ENCODE measurements at regions not wholly inside any gene's neighbourhood (a gene's known extent, or its start where the extent isn't known, plus 50 kb on each side); places are given as distances from the start of the nearest gene placed in this dataset.

DNA sequence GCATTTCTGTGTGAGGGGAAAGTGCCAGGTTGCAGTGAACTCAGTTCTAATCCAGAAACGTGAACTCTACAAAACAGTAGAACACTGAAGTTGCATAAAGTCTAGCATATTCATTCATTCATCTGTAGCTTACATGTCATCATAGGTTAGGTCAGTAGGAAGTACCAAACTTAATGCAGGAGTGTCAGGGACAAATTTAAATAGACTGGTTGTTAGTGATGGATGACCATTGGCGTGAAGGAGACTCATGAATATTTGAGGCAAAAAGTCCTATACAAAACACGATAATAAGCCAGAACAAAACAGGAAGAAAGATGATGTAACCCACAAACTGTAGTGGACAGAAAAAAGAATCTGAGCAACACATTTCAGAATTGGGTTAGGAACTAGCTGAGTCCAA lies 592.8 kb upstream of the PCDH10 start:
- no peak for TF ChIP-seq POLR2A (IDR thresholded peaks at IDR 0.05)
- TF ChIP-seq, protein P1, sequence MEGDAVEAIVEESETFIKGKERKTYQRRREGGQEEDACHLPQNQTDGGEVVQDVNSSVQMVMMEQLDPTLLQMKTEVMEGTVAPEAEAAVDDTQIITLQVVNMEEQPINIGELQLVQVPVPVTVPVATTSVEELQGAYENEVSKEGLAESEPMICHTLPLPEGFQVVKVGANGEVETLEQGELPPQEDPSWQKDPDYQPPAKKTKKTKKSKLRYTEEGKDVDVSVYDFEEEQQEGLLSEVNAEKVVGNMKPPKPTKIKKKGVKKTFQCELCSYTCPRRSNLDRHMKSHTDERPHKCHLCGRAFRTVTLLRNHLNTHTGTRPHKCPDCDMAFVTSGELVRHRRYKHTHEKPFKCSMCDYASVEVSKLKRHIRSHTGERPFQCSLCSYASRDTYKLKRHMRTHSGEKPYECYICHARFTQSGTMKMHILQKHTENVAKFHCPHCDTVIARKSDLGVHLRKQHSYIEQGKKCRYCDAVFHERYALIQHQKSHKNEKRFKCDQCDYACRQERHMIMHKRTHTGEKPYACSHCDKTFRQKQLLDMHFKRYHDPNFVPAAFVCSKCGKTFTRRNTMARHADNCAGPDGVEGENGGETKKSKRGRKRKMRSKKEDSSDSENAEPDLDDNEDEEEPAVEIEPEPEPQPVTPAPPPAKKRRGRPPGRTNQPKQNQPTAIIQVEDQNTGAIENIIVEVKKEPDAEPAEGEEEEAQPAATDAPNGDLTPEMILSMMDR (IDR thresholded peaks at IDR 0.05): no peak

Measured in right lobe of liver (tissue), 4 donors.